Stimulated activated CD8-positive, alpha-beta memory T cell treated with anti-CD3 and anti-CD28 coated beads, Interleukin-12 subunit alpha, Interleukin-12 subunit beta, amount 100 ng/mL, for 24 hours (primary cell): ENCODE measurements at regions not wholly inside any gene's neighbourhood (a gene's known extent, or its start where the extent isn't known, plus 50 kb on each side); places are given as distances from the start of the nearest gene placed in this dataset.
"Not testable (repeated sequence)": the region's sequence is repeated elsewhere in the genome, so short reads cannot be mapped to it uniquely, and the experiment has no call there.

ENCODE experiments used
- DNase-seq: peaks from one replicate; pipeline ENCODE4 v3.0.0-alpha.2; 2020; ENCODE audit errors: extremely low read depth

- DNase-seq: no peak
Measured at GRCh38 chr4:19520939-19521520, 730.7 kb upstream of the SLIT2 start.

GRCh38 chr4:19514276-19515070, 737.2 kb upstream of the SLIT2 start:
- DNase-seq: no peak

GRCh38 chr4:19512086-19512485, 739.6 kb upstream of the SLIT2 start:
- DNase-seq: no peak

- no peak for DNase-seq
Measured at GRCh38 chr4:19510993-19511392, 740.7 kb upstream of the SLIT2 start.

GRCh38 chr4:19508442-19508841, 743.3 kb upstream of the SLIT2 start:
- DNase-seq: no peak

GRCh38 chr4:19497705-19498104, 754.0 kb upstream of the SLIT2 start:
- no peak for DNase-seq

GRCh38 chr4:19496756-19497155, 754.9 kb upstream of the SLIT2 start:
- DNase-seq: no peak

GRCh38 chr4:19494961-19495360, 756.7 kb upstream of the SLIT2 start:
- no peak for DNase-seq

GRCh38 chr4:19492606-19493005, 759.1 kb upstream of the SLIT2 start:
- no peak for DNase-seq

GRCh38 chr4:19486400-19486799, 765.3 kb upstream of the SLIT2 start:
- DNase-seq: no peak

GRCh38 chr4:19478791-19479190, 772.9 kb upstream of the SLIT2 start:
- DNase-seq: no peak

GRCh38 chr4:19473569-19473968, 778.1 kb upstream of the SLIT2 start:
- DNase-seq: no peak

GRCh38 chr4:19472666-19473065, 779.0 kb upstream of the SLIT2 start:
- no peak for DNase-seq

- not testable (repeated sequence) for DNase-seq
Measured at GRCh38 chr4:19470001-19470400, 781.7 kb upstream of the SLIT2 start.

- no peak for DNase-seq
Measured at GRCh38 chr4:19462117-19462516, 789.6 kb upstream of the SLIT2 start.

- DNase-seq: no peak
Measured at GRCh38 chr4:19455850-19456602, 795.7 kb upstream of the SLIT2 start.

GRCh38 chr4:19455196-19455595, 796.5 kb upstream of the SLIT2 start:
- DNase-seq: no peak

GRCh38 chr4:19438233-19438632, 813.5 kb upstream of the SLIT2 start:
- no peak for DNase-seq

- no peak for DNase-seq
Measured at GRCh38 chr4:19437008-19437407, 814.7 kb upstream of the SLIT2 start.

- no peak for DNase-seq
Measured at GRCh38 chr4:19429684-19430083, 822.0 kb upstream of the SLIT2 start.

GRCh38 chr4:19425146-19425545, 826.6 kb upstream of the SLIT2 start:
- no peak for DNase-seq

GRCh38 chr4:19417256-19417655, 834.4 kb upstream of the SLIT2 start:
- DNase-seq: no peak

- no peak for DNase-seq
Measured at GRCh38 chr4:19416146-19416545, 835.6 kb upstream of the SLIT2 start.
